RWPE2 (cell line): ENCODE measurements at regions not wholly inside any gene's neighbourhood (a gene's known extent, or its start where the extent isn't known, plus 50 kb on each side); places are given as distances from the start of the nearest gene placed in this dataset.

Experiments used
- ATAC-seq: fragments of 200-7000 bp; cut with Tn5 transposase; 3 replicates; pipeline ENCODE4 v1.9.1; 2021; ENCODE audit warnings: low read depth
- DNase-seq: peaks from one replicate; pipeline ENCODE4 v3.0.0-alpha.2; 2020; ENCODE audit warnings: low spot score
- H3K27ac ChIP-seq: fragments of 450-650 bp; 2 replicates; pipeline ENCODE4 v1.5.1; 2017; ENCODE audit warnings: mild to moderate bottlenecking; ENCODE audit not compliant: poor library complexity, severe bottlenecking
- H3K27me3 ChIP-seq: fragments of 250-450 bp; sonication (Bioruptor Pico); 2 replicates; pipeline ENCODE4 v1.5.1; 2021; ENCODE audit warnings: mild to moderate bottlenecking, moderate library complexity; ENCODE audit not compliant: insufficient read depth, poor library complexity, severe bottlenecking
- H3K36me3 ChIP-seq: fragments of 250-450 bp; sonication (Bioruptor Pico); 2 replicates; pipeline ENCODE4 v1.5.1; 2020; ENCODE audit warnings: low read depth, mild to moderate bottlenecking, moderate library complexity
- H3K4me1 ChIP-seq: fragments of 250-450 bp; sonication (Bioruptor Pico); 2 replicates; pipeline ENCODE4 v1.5.1; 2021; ENCODE audit warnings: mild to moderate bottlenecking, moderate library complexity; ENCODE audit not compliant: insufficient read depth, poor library complexity, severe bottlenecking
- H3K4me3 ChIP-seq: fragments of 250-450 bp; sonication (Bioruptor Pico); 2 replicates; pipeline ENCODE4 v1.5.1; 2021; ENCODE audit warnings: mild to moderate bottlenecking, moderate library complexity; ENCODE audit not compliant: severe bottlenecking
- H3K9me3 ChIP-seq: fragments of 250-450 bp; sonication (Bioruptor Pico); 2 replicates; pipeline ENCODE4 v1.5.1; 2021; ENCODE audit warnings: mild to moderate bottlenecking, moderate library complexity; ENCODE audit not compliant: severe bottlenecking
- CTCF ChIP-seq: fragments of 450-650 bp; IDR thresholded peaks from one replicate; pipeline ENCODE4 v1.5.1; 2017; ENCODE audit warnings: mild to moderate bottlenecking, moderate library complexity; ENCODE audit not compliant: poor library complexity, severe bottlenecking

- DNase-seq: no peak
- Histone ChIP-seq H3K36me3 (no peaks in the 10 kb centered on the region), H3K27ac (no peak overlapping the region), H3K4me3 (no peak overlapping the region), H3K4me1 (no peaks in the 10 kb centered on the region), H3K9me3 (no peaks in the 10 kb centered on the region), H3K27me3 (no peaks in the 10 kb centered on the region)
- TF ChIP-seq CTCF: no peak
- ATAC-seq: no peak
Measured at GRCh38 chr10:93175490-93175889, 101.8 kb downstream of the CYP26A1 start.

- no peak for ATAC-seq
- H3K27me3 ChIP-seq: no peaks in the 10 kb centered on the region
- H3K27ac ChIP-seq: no peak overlapping the region
- no peak overlapping the region for H3K4me3 ChIP-seq
- H3K36me3 ChIP-seq: no peaks in the 10 kb centered on the region
- H3K9me3 ChIP-seq: no peaks in the 10 kb centered on the region
- H3K4me1 ChIP-seq: no peaks in the 10 kb centered on the region
- no peak for DNase-seq
- no peak for TF ChIP-seq CTCF
Measured at GRCh38 chr10:93177511-93177910, 103.8 kb downstream of the CYP26A1 start.

GRCh38 chr10:93178226-93178625 lies 104.5 kb downstream of the CYP26A1 start:
- Histone ChIP-seq H3K27me3 (no peaks in the 10 kb centered on the region), H3K4me3 (no peak overlapping the region), H3K4me1 (no peaks in the 10 kb centered on the region), H3K36me3 (no peaks in the 10 kb centered on the region), H3K27ac (no peak overlapping the region), H3K9me3 (no peaks in the 10 kb centered on the region)
- no peak for TF ChIP-seq CTCF
- ATAC-seq: no peak
- no peak for DNase-seq

- Histone ChIP-seq H3K27ac (no peak overlapping the region), H3K9me3 (no peaks in the 10 kb centered on the region), H3K27me3 (no peaks in the 10 kb centered on the region), H3K36me3 (no peaks in the 10 kb centered on the region), H3K4me1 (no peaks in the 10 kb centered on the region), H3K4me3 (no peak overlapping the region)
- no peak for TF ChIP-seq CTCF
- ATAC-seq: no peak
- DNase-seq: no peak
Measured at GRCh38 chr10:93180482-93180931, 106.8 kb downstream of the CYP26A1 start.

GRCh38 chr10:93181271-93182048 lies 107.8 kb downstream of the CYP26A1 start:
- ATAC-seq: no peak
- TF ChIP-seq CTCF: no peak

More at GRCh38 chr10:93181271-93182048, 107.8 kb downstream of the CYP26A1 start:
- no peak overlapping the region for H3K27ac ChIP-seq
- no peaks in the 10 kb centered on the region for H3K36me3 ChIP-seq
- no peaks in the 10 kb centered on the region for H3K9me3 ChIP-seq
- DNase-seq: no peak
- H3K4me3 ChIP-seq: no peak overlapping the region
- no peaks in the 10 kb centered on the region for H3K27me3 ChIP-seq
- H3K4me1 ChIP-seq: no peaks in the 10 kb centered on the region
